SK-N-SH (cell line): ENCODE measurements at regions not wholly inside any gene's neighbourhood (a gene's known extent, or its start where the extent isn't known, plus 50 kb on each side); places are given as distances from the start of the nearest gene placed in this dataset.

Experiments used
- CTCF ChIA-PET: fragments of 300-600, 350-600 bp; formaldehyde crosslinking; extraction: SDS; loops from one replicate; lab custom pipeline; 2021; lab: Yijun Ruan, JAX
- POLR2A ChIA-PET: fragments of 350-600 bp; sonication (Branson Sonifier 250); formaldehyde crosslinking; extraction: SDS; loops from one replicate; lab custom pipeline; 2020; ENCODE audit warnings: antibody characterized with exemption, inconsistent platforms; lab: Yijun Ruan, JAX
- DNase-seq: peaks from one replicate; pipeline ENCODE4 v3.0.0; 2012
- H2AFZ ChIP-seq: fragments of 200-600 bp; sonication (generic); 2 replicates; pipeline ENCODE4 v1.8.1; 2016; ENCODE audit warnings: antibody characterized with exemption, mild to moderate bottlenecking, low read depth
- H3F3A ChIP-seq: fragments of 200-600 bp; sonication (generic); replicated peaks from 2 replicates; pipeline ENCODE3; 2016; ENCODE audit warnings: antibody characterized with exemption, mild to moderate bottlenecking; ENCODE audit not compliant: insufficient read depth
- H3K27ac ChIP-seq, 2 experiments: fragments of 200-500 bp in 1 of 2; fragments of 200-600 bp in 1 of 2; sonication (Bioruptor generic) in 1 of 2; sonication (generic), shearing (Covaris generic) in 1 of 2; 2 replicates each; pipeline versions ENCODE4 v1.5.1 to v1.6.1; 2014 to 2016; ENCODE audit warnings: low read depth in 2 of 2, inconsistent platforms in 1 of 2, low read length in 1 of 2, mild to moderate bottlenecking in 1 of 2, mixed read lengths in 1 of 2
- H3K27me3 ChIP-seq: fragments of 200-600 bp; sonication (generic), shearing (Covaris generic); 2 replicates; pipeline ENCODE4 v1.6.1; 2016; ENCODE audit warnings: mixed run types; ENCODE audit not compliant: insufficient read depth
- H3K36me3 ChIP-seq, 2 experiments: fragments of 200-500 bp in 1 of 2; fragments of 200-600 bp in 1 of 2; sonication (Bioruptor generic) in 1 of 2; sonication (generic) in 1 of 2; replicated peaks in 1 of 2; 2 replicates each; pipeline versions ENCODE3 to v1.5.1; 2014 to 2016; ENCODE audit warnings: low read length in 1 of 2, mild to moderate bottlenecking in 1 of 2; ENCODE audit not compliant: insufficient read depth in 2 of 2, control insufficient read depth in 1 of 2
- H3K4me1 ChIP-seq, 2 experiments: fragments of 200-500 bp in 1 of 2; fragments of 200-600 bp in 1 of 2; sonication (Bioruptor generic) in 1 of 2; sonication (generic), shearing (Covaris generic) in 1 of 2; 2 replicates each; pipeline versions ENCODE4 v1.5.1 to v1.6.1; 2014 to 2016; ENCODE audit warnings: low read depth in 1 of 2, low read length in 1 of 2, mixed run types in 1 of 2; ENCODE audit not compliant: insufficient read depth in 2 of 2, control insufficient read depth in 1 of 2
- H3K4me2 ChIP-seq: fragments of 200-600 bp; sonication (generic), shearing (Covaris generic); 2 replicates; pipeline ENCODE4 v1.6.1; 2017; ENCODE audit warnings: mixed run types
- H3K4me3 ChIP-seq, 2 experiments: fragments of 200-500 bp in 1 of 2; fragments of 200-600 bp in 1 of 2; sonication (Bioruptor generic) in 1 of 2; sonication (generic), shearing (Covaris generic) in 1 of 2; 2 replicates each; pipeline versions ENCODE4 v1.5.1 to v1.8.1; 2014 to 2016; ENCODE audit warnings: low read depth in 2 of 2, inconsistent platforms in 1 of 2, low read length in 1 of 2, mild to moderate bottlenecking in 1 of 2, mixed read lengths in 1 of 2, moderate library complexity in 1 of 2
- H3K79me2 ChIP-seq: fragments of 200-600 bp; sonication (generic); 2 replicates; pipeline ENCODE4 v1.8.1; 2017; ENCODE audit warnings: mild to moderate bottlenecking; ENCODE audit not compliant: insufficient read depth
- H3K9ac ChIP-seq: fragments of 200-600 bp; sonication (generic); 2 replicates; pipeline ENCODE4 v1.6.1; 2017; ENCODE audit warnings: mixed run types
- H3K9me2 ChIP-seq: fragments of 200-600 bp; sonication (generic); 2 replicates; pipeline ENCODE4 v1.6.1; 2017; ENCODE audit warnings: mixed run types
- H3K9me3 ChIP-seq: fragments of 200-600 bp; sonication (generic); 2 replicates; pipeline ENCODE4 v1.6.1; 2017; ENCODE audit warnings: mixed run types, mild to moderate bottlenecking, moderate library complexity
- H4K20me1 ChIP-seq: fragments of 200-600 bp; sonication (generic); 2 replicates; pipeline ENCODE4 v1.6.1; 2017; ENCODE audit warnings: mild to moderate bottlenecking, mixed run types; ENCODE audit not compliant: insufficient read depth
- CHD2 ChIP-seq: fragments of 150-350 bp; IDR thresholded peaks from 2 replicates; pipeline ENCODE4 v1.6.1; 2018; ENCODE audit warnings: low read length; ENCODE audit not compliant: partially characterized antibody
- CTCF ChIP-seq: fragments of 200-600 bp; sonication (generic); IDR thresholded peaks from 2 replicates; pipeline ENCODE4 v1.6.1; 2017; ENCODE audit warnings: antibody characterized with exemption, mild to moderate bottlenecking, moderate library complexity
- EP300 ChIP-seq, 2 experiments: IDR thresholded peaks; 2 replicates each; pipeline versions ENCODE4 v1.4.0 to v1.6.1; 2012; ENCODE audit warnings: borderline replicate concordance in 1 of 2, low read depth in 1 of 2, low read length in 1 of 2
- EZH2phosphoT487 ChIP-seq: fragments of 200-600 bp; sonication (generic); IDR thresholded peaks from 2 replicates; pipeline ENCODE4 v1.6.1; 2017; ENCODE audit warnings: low read depth, mixed run types, mild to moderate bottlenecking, antibody characterized with exemption, moderate library complexity, borderline replicate concordance
- FOXM1 ChIP-seq: IDR thresholded peaks from 2 replicates; pipeline ENCODE4 v1.4.0; 2012; ENCODE audit warnings: low read depth, mild to moderate bottlenecking
- GABPA ChIP-seq: IDR thresholded peaks from 2 replicates; pipeline ENCODE4 v1.4.0; 2012; ENCODE audit warnings: low read depth, mild to moderate bottlenecking
- GATA2 ChIP-seq: sonication (generic); formaldehyde crosslinking; IDR thresholded peaks from 2 replicates; pipeline ENCODE4 v1.5.0; 2020; ENCODE audit warnings: mild to moderate bottlenecking, missing genetic modification reagents
- JUND ChIP-seq: IDR thresholded peaks from 2 replicates; pipeline ENCODE4 v1.4.0; 2012
- MAX ChIP-seq: IDR thresholded peaks from 2 replicates; pipeline ENCODE4 v1.4.0; 2012; ENCODE audit warnings: low read depth
- POLR2AphosphoS5 ChIP-seq: IDR thresholded peaks from 2 replicates; pipeline ENCODE4 v1.6.1; 2012; ENCODE audit warnings: low read depth, low read length
- RAD21 ChIP-seq: IDR thresholded peaks from 2 replicates; pipeline ENCODE4 v1.6.1; 2012; ENCODE audit warnings: mild to moderate bottlenecking, low read length
- RFX5 ChIP-seq: IDR thresholded peaks from 2 replicates; pipeline ENCODE4 v1.6.1; 2012; ENCODE audit warnings: mild to moderate bottlenecking, improper control_type of control experiment, low read length
- SIN3A ChIP-seq: IDR thresholded peaks from 2 replicates; pipeline ENCODE4 v1.6.1; 2012; ENCODE audit warnings: low read depth, mild to moderate bottlenecking, low read length, moderate library complexity, borderline replicate concordance
- SMC3 ChIP-seq: IDR thresholded peaks from 2 replicates; pipeline ENCODE4 v1.6.1; 2012; ENCODE audit warnings: low read depth, low read length, improper control_type of control experiment
- TAF1 ChIP-seq: IDR thresholded peaks from 2 replicates; pipeline ENCODE4 v1.6.1; 2012; ENCODE audit warnings: low read depth, mild to moderate bottlenecking, low read length, moderate library complexity, borderline replicate concordance
- TCF12 ChIP-seq: IDR thresholded peaks from 2 replicates; pipeline ENCODE4 v1.4.0; 2012
- TEAD4 ChIP-seq: IDR thresholded peaks from 2 replicates; pipeline ENCODE4 v1.4.0; 2012; ENCODE audit warnings: mild to moderate bottlenecking, borderline replicate concordance; ENCODE audit not compliant: insufficient read depth
- USF1 ChIP-seq: IDR thresholded peaks from 2 replicates; pipeline ENCODE4 v1.4.0; 2012; ENCODE audit warnings: low read depth, borderline replicate concordance
- YY1 ChIP-seq: IDR thresholded peaks from 2 replicates; pipeline ENCODE4 v1.4.0; 2012; ENCODE audit warnings: low read depth, mild to moderate bottlenecking
- ZBTB33 ChIP-seq: IDR thresholded peaks from 2 replicates; pipeline ENCODE4 v1.4.0; 2012; ENCODE audit warnings: low read depth, borderline replicate concordance
- WGBS: methylation state at CpG from one replicate; pipeline ENCODE4 v1.1.6; 2017; ENCODE audit warnings: low lambda C conversion rate; 5-methylcytosine and 5-hydroxymethylcytosine counted together

- ChIA-PET CTCF (interaction anchor here (0.8 to 1.5 kb wide), 3 partner anchors 9 to 166 kb away, joined by 3 read pairs; no protein-coding TSS in a partner anchor), POLR2A (no interaction called here)
- H3K27ac ChIP-seq: no peak overlapping the region
- TF ChIP-seq TCF12: 0 out of 2 replicates have a peak, but pooled peaks have one; percentile 8
- no peak for TF ChIP-seq GATA2 (CRISPR knock-in tag)
- no peaks in the 10 kb centered on the region for H3K36me3 ChIP-seq
- no peaks in the 10 kb centered on the region for H3K27me3 ChIP-seq
- H3K9me3 ChIP-seq: no peaks in the 10 kb centered on the region
- H3K4me3 ChIP-seq: no peak overlapping the region
- H3K9ac ChIP-seq: no peak overlapping the region
- H3K79me2 ChIP-seq: no peaks in the 10 kb centered on the region
- no peak overlapping the region for H3K4me2 ChIP-seq
- no peak for DNase-seq
- H3F3A ChIP-seq: no peaks in the 10 kb centered on the region
- H3K9me2 ChIP-seq: no peaks in the 10 kb centered on the region
- H4K20me1 ChIP-seq: no peaks in the 10 kb centered on the region
- H3K4me1 ChIP-seq: peaks cover 0 to 8% of the 10 kb centered on the region in 2 experiments; a peak in 2 of 4 replicates
- no peak overlapping the region for H2AFZ ChIP-seq
Measured at GRCh38 chr1:195768936-195769335, 839.3 kb downstream of the KCNT2 start.

GRCh38 chr1:195768377-195768776 is 839.9 kb downstream of the KCNT2 start:
- no peak for TF ChIP-seq TEAD4
- no peak for TF ChIP-seq EZH2phosphoT487
- no peak for TF ChIP-seq USF1
- no peak for TF ChIP-seq JUND
- no peak for TF ChIP-seq RAD21
- TF ChIP-seq TAF1: no peak
- no peak for TF ChIP-seq CTCF
- TF ChIP-seq GABPA: no peak
- TF ChIP-seq SIN3A: no peak
- no peak for TF ChIP-seq SMC3
- TF ChIP-seq MAX: no peak
- no peak for TF ChIP-seq RFX5
- TF ChIP-seq ZBTB33: no peak
- TF ChIP-seq FOXM1: no peak
- no peak for TF ChIP-seq YY1
- TF ChIP-seq POLR2AphosphoS5: no peak
- TF ChIP-seq EP300 (IDR thresholded peaks at IDR 0.05; ENCODE audit: borderline replicate concordance in 1 of 2, low read depth in 1 of 2, low read length in 1 of 2): no peak
- no peak for TF ChIP-seq CHD2
- Histone ChIP-seq H3K4me2 (no peak overlapping the region), H3K9ac (no peak overlapping the region), H3K9me3 (no peaks in the 10 kb centered on the region), H3K79me2 (no peaks in the 10 kb centered on the region), H3K27me3 (no peaks in the 10 kb centered on the region), H4K20me1 (no peaks in the 10 kb centered on the region), H3K4me1 (peaks cover 0 to 13% of the 10 kb centered on the region in 2 experiments; a peak in 2 of 4 replicates), H3F3A (no peaks in the 10 kb centered on the region), H3K36me3 (no peaks in the 10 kb centered on the region), H3K27ac (no peak overlapping the region), H3K4me3 (no peak overlapping the region), H3K9me2 (no peaks in the 10 kb centered on the region), H2AFZ (no peak overlapping the region)
- no peak for DNase-seq
- WGBS: 66% methylated on average over 2 of the region's 2 CpGs
- ChIA-PET CTCF (interaction anchor here (0.8 to 1.5 kb wide), 3 partner anchors 10 to 167 kb away, joined by 3 read pairs; no protein-coding TSS in a partner anchor), POLR2A (no interaction called here)
